B cell (primary cell): ENCODE measurements at regions not wholly inside any gene's neighbourhood (a gene's known extent, or its start where the extent isn't known, plus 50 kb on each side); places are given as distances from the start of the nearest gene placed in this dataset.

Source experiments
- ATAC-seq: fragments of 200-7000 bp; cut with Tn5 transposase; one replicate; pipeline ENCODE4 v1.10.0; 2021; ENCODE audit warnings: low read depth, mild to moderate bottlenecking, moderate number of reproducible peaks, moderate library complexity
- CTCF ChIA-PET: fragments of 350-600 bp; sonication (Branson Sonifier 250); formaldehyde crosslinking; loops from one replicate; lab custom pipeline; 2021; ENCODE audit warnings: antibody characterized with exemption, inconsistent platforms; lab: Charles Lee
- POLR2A ChIA-PET: fragments of 350-600 bp; sonication (Branson Sonifier 250); formaldehyde crosslinking; loops from one replicate; lab custom pipeline; 2021; ENCODE audit warnings: antibody characterized with exemption; lab: Charles Lee
- DNase-seq: peaks from one replicate; pipeline ENCODE4 v3.0.0; 2013
- H2AFZ ChIP-seq: 2 replicates; pipeline ENCODE4 v1.6.1; 2012; ENCODE audit warnings: mild to moderate bottlenecking, low read depth, low read length; ENCODE audit not compliant: insufficient read depth, poor library complexity, severe bottlenecking
- H3K27ac ChIP-seq, 2 donors: 1 replicate in 1 of 2; 2 replicates in 1 of 2; pipeline ENCODE4 v1.5.1; 2012 to 2013; ENCODE audit warnings: low read length in 2 of 2, mild to moderate bottlenecking in 2 of 2, moderate library complexity in 1 of 2
- H3K27me3 ChIP-seq, 4 experiments: fragments of 200-600 bp in 1 of 4; sonication (generic) in 1 of 4; replicated peaks in 1 of 4; 1 replicate in 2 of 4; 2 replicates in 2 of 4; pipeline versions ENCODE4 v1.6.1 to v1.7.0; 2013 to 2016; ENCODE audit warnings: low read length in 3 of 4, mild to moderate bottlenecking in 2 of 4, mixed read lengths in 1 of 4, moderate library complexity in 1 of 4; ENCODE audit not compliant: insufficient read depth in 4 of 4, control insufficient read depth in 3 of 4; ENCODE audit errors: control extremely low read depth in 1 of 4
- H3K36me3 ChIP-seq, 2 experiments: replicated peaks in 1 of 2; 1 replicate in 1 of 2; 2 replicates in 1 of 2; pipeline versions ENCODE4 v1.6.1 to v1.7.1; 2013; ENCODE audit warnings: low read length in 1 of 2; ENCODE audit not compliant: insufficient read depth in 2 of 2, control insufficient read depth in 1 of 2; ENCODE audit errors: control extremely low read depth in 1 of 2, extremely low read depth in 1 of 2
- H3K4me1 ChIP-seq, 2 donors: fragments of 200-600 bp in 1 of 2; sonication (generic) in 1 of 2; 1 replicate in 1 of 2; 2 replicates in 1 of 2; pipeline versions ENCODE4 v1.5.1 to v1.6.1; 2013 to 2017; ENCODE audit warnings: low read length in 2 of 2; ENCODE audit not compliant: control insufficient read depth in 2 of 2, insufficient read depth in 2 of 2
- H3K4me2 ChIP-seq: replicated peaks from 2 replicates; pipeline ENCODE3; 2012; ENCODE audit warnings: mild to moderate bottlenecking, low read depth, low read length; ENCODE audit not compliant: poor library complexity, severe bottlenecking
- H3K4me3 ChIP-seq, 5 experiments: fragments of 200-600 bp in 1 of 5; sonication (generic) in 1 of 5; 1 replicate in 3 of 5; 2 replicates in 2 of 5; pipeline versions ENCODE4 v1.5.1 to v1.7.0; 2011 to 2016; ENCODE audit warnings: low read length in 4 of 5, mild to moderate bottlenecking in 4 of 5, low read depth in 2 of 5, control low read depth in 1 of 5, moderate library complexity in 1 of 5; ENCODE audit not compliant: insufficient read depth in 1 of 5; ENCODE audit errors: control extremely low read depth in 1 of 5, extremely low read depth in 1 of 5
- H3K79me2 ChIP-seq: fragments of 200-600 bp; sonication (generic); one replicate; pipeline ENCODE4 v1.6.0; 2016; ENCODE audit warnings: low read length; ENCODE audit not compliant: control insufficient read depth, insufficient read depth
- H3K9ac ChIP-seq: fragments of 200-600 bp; sonication (generic); 2 replicates; pipeline ENCODE4 v1.6.1; 2017; ENCODE audit warnings: mild to moderate bottlenecking, low read length, moderate library complexity
- H3K9me3 ChIP-seq, 3 donors: one replicate each; pipeline versions ENCODE4 v1.6.1 to v1.7.1; 2013; ENCODE audit warnings: low read length in 2 of 3; ENCODE audit not compliant: control insufficient read depth in 2 of 3, insufficient read depth in 1 of 3; ENCODE audit errors: control extremely low read depth in 1 of 3
- H4K20me1 ChIP-seq: 2 replicates; pipeline ENCODE4 v1.6.0; 2012; ENCODE audit warnings: mild to moderate bottlenecking, low read length; ENCODE audit not compliant: insufficient read depth, control insufficient read depth, poor library complexity, severe bottlenecking
- H3K27ac Mint-ChIP-seq: one replicate; pipeline ENCODE4 v1.8.0; 2021; ENCODE audit warnings: mixed read lengths
- H3K27me3 Mint-ChIP-seq: one replicate; pipeline ENCODE4 v1.8.0; 2021; ENCODE audit warnings: mixed read lengths
- H3K4me1 Mint-ChIP-seq: one replicate; pipeline ENCODE4 v1.8.0; 2021; ENCODE audit warnings: mixed read lengths
- H3K4me3 Mint-ChIP-seq: one replicate; pipeline ENCODE4 v1.8.0; 2021; ENCODE audit warnings: mixed read lengths
- H3K9me3 Mint-ChIP-seq: one replicate; pipeline ENCODE4 v1.8.0; 2022; ENCODE audit warnings: mixed read lengths; ENCODE audit not compliant: insufficient read depth
- EZH2 ChIP-seq: IDR thresholded peaks from 2 replicates; pipeline ENCODE4 v1.6.1; 2012; ENCODE audit warnings: borderline replicate concordance, low read depth, mild to moderate bottlenecking, moderate library complexity, low read length; ENCODE audit not compliant: insufficient read depth, poor library complexity, severe bottlenecking
- WGBS: methylation state at CpG from one replicate; pipeline ENCODE4 v1.1.5; 2013; ENCODE audit warnings: missing lambda C conversion rate; ENCODE audit not compliant: insufficient coverage; 5-methylcytosine and 5-hydroxymethylcytosine counted together
- intact Hi-C: fragments of 100-400 bp; cut with micrococcal nuclease; formaldehyde crosslinking; loops from one replicate; pipeline ENCODE4 v1.10.0; 2022
- TF ChIP-seq, protein P1 (sequence below): fragments of 200-600 bp; IDR thresholded peaks from one replicate; pipeline ENCODE4 v1.8.0; 2022; ENCODE audit warnings: antibody characterized with exemption, mild to moderate bottlenecking

DNA sequence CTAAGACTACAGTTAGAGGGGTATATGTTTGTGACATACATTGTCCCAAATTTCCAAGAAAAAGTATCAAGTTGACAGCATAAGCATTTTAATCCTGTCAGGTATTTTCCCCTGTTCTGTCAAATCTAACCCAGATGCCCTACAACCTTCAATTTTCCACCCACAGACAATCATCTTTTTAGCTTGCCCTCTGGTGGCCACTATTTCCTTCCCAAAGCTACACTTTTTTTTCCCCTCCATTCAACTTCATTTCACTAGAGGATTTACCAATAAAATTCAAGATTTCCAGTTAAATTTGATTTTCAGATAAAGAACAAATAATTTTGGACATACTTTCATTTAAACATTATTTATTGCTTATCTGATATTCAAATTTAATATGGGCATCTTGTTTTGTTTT lies 286.6 kb downstream of the TENT5A start:
- Mint-ChIP-seq H3K27me3 (no peaks in the 10 kb centered on the region), H3K4me3 (no peak overlapping the region), H3K9me3 (peaks cover 2% of the 10 kb centered on the region), H3K27ac (no peak overlapping the region), H3K4me1 (no peaks in the 10 kb centered on the region)
- CTCF ChIA-PET = no interaction called here
- Histone ChIP-seq H3K27ac (no peak overlapping the region), H3K27me3 (no peaks in the 10 kb centered on the region), H3K4me2 (no peak overlapping the region), H4K20me1 (no peaks in the 10 kb centered on the region), H3K9me3 (no peaks in the 10 kb centered on the region), H3K36me3 (no peaks in the 10 kb centered on the region), H3K4me3 (no peak overlapping the region), H3K79me2 (no peaks in the 10 kb centered on the region), H3K4me1 (no peaks in the 10 kb centered on the region), H3K9ac (no peak overlapping the region), H2AFZ (no peak overlapping the region)
- DNase-seq (no peak), ATAC-seq (no peak)
- TF ChIP-seq, protein P1, sequence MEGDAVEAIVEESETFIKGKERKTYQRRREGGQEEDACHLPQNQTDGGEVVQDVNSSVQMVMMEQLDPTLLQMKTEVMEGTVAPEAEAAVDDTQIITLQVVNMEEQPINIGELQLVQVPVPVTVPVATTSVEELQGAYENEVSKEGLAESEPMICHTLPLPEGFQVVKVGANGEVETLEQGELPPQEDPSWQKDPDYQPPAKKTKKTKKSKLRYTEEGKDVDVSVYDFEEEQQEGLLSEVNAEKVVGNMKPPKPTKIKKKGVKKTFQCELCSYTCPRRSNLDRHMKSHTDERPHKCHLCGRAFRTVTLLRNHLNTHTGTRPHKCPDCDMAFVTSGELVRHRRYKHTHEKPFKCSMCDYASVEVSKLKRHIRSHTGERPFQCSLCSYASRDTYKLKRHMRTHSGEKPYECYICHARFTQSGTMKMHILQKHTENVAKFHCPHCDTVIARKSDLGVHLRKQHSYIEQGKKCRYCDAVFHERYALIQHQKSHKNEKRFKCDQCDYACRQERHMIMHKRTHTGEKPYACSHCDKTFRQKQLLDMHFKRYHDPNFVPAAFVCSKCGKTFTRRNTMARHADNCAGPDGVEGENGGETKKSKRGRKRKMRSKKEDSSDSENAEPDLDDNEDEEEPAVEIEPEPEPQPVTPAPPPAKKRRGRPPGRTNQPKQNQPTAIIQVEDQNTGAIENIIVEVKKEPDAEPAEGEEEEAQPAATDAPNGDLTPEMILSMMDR = no peak
- no peak for TF ChIP-seq EZH2
- POLR2A ChIA-PET = no interaction called here
- intact Hi-C loops = no loop called here

DNA sequence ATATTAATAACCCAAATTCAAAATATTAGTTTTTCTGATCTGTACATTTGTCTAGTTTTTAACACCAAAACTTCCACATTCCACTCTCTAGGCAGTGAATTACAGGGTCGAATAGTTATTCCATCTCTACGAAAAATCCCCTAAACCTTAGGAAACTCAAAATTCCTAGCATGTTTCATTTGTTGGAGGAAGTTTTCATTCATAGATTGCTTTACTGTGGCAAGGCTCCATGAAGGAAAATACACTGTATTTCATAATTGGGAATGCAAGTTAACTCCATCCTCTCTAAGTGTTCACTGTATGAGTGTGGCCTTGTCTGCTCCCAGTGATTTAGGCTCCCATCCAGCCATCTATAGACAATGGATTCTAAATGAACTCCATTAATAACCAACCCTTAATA lies 296.1 kb downstream of the TENT5A start:
- Histone ChIP-seq H3K9ac (no peak overlapping the region), H3K79me2 (no peaks in the 10 kb centered on the region), H2AFZ (no peak overlapping the region), H3K27ac (no peak overlapping the region), H3K36me3 (no peaks in the 10 kb centered on the region), H3K27me3 (no peaks in the 10 kb centered on the region), H3K4me2 (no peak overlapping the region), H3K4me3 (no peak overlapping the region), H3K9me3 (no peaks in the 10 kb centered on the region), H3K4me1 (no peaks in the 10 kb centered on the region), H4K20me1 (no peaks in the 10 kb centered on the region)
- TF ChIP-seq, protein P1 = no peak
- Mint-ChIP-seq H3K4me1 (no peaks in the 10 kb centered on the region), H3K9me3 (peaks cover 4% of the 10 kb centered on the region), H3K4me3 (no peak overlapping the region), H3K27me3 (no peaks in the 10 kb centered on the region), H3K27ac (no peak overlapping the region)
- ChIA-PET POLR2A (no interaction called here), CTCF (no interaction called here)
- ATAC-seq (no peak), DNase-seq (no peak)
- no CpG with 5 or more reads among the region's 2 CpGs for whole genome bisulfite sequencing
- intact Hi-C loops = no loop called here
